Calu3 (cell line): ENCODE measurements at regions not wholly inside any gene's neighbourhood (a gene's known extent, or its start where the extent isn't known, plus 50 kb on each side); places are given as distances from the start of the nearest gene placed in this dataset.

Experiments
- BruUV-seq: library from RNA; stranded (reverse); fragments of 400-500 nt; replicated peaks from 2 replicates; lab custom pipeline; 2021; lab: Mats Ljungman, UMichigan
- CTCF ChIA-PET: fragments of 300-600 bp; sonication (Branson Sonifier 250); formaldehyde crosslinking; loops from one replicate; lab custom pipeline; 2022; ENCODE audit warnings: antibody characterized with exemption; lab: Charles Lee
- DNase-seq: peaks from one replicate; pipeline ENCODE4 v3.0.0; 2022
- H3K27ac Mint-ChIP-seq: one replicate; pipeline ENCODE4 v1.8.0; 2022; ENCODE audit warnings: mixed read lengths; ENCODE audit not compliant: unreplicated experiment
- H3K27me3 Mint-ChIP-seq: one replicate; pipeline ENCODE4 v1.8.0; 2022; ENCODE audit warnings: mixed read lengths; ENCODE audit not compliant: unreplicated experiment
- H3K36me3 Mint-ChIP-seq: one replicate; pipeline ENCODE4 v1.8.0; 2022; ENCODE audit warnings: mild to moderate bottlenecking, moderate library complexity, mixed read lengths; ENCODE audit not compliant: insufficient read depth, unreplicated experiment
- H3K4me1 Mint-ChIP-seq: one replicate; pipeline ENCODE4 v1.8.0; 2022; ENCODE audit warnings: mild to moderate bottlenecking, low read depth, mixed read lengths; ENCODE audit not compliant: unreplicated experiment
- H3K4me3 Mint-ChIP-seq: one replicate; pipeline ENCODE4 v1.8.0; 2022; ENCODE audit warnings: mild to moderate bottlenecking, low read depth, moderate library complexity, mixed read lengths; ENCODE audit not compliant: unreplicated experiment
- H3K9me3 Mint-ChIP-seq: one replicate; pipeline ENCODE4 v1.8.0; 2022; ENCODE audit warnings: low read depth, mixed read lengths; ENCODE audit not compliant: unreplicated experiment
- intact Hi-C: fragments of 100-400 bp; cut with micrococcal nuclease; formaldehyde crosslinking; loops from one replicate; pipeline ENCODE4 v1.10.0; 2022; ENCODE audit not compliant: unreplicated experiment
- TF ChIP-seq, protein P1 (sequence below): fragments of 200-600 bp; IDR thresholded peaks from one replicate; pipeline ENCODE4 v1.8.0; 2022; ENCODE audit warnings: antibody characterized with exemption; ENCODE audit not compliant: unreplicated experiment

DNA sequence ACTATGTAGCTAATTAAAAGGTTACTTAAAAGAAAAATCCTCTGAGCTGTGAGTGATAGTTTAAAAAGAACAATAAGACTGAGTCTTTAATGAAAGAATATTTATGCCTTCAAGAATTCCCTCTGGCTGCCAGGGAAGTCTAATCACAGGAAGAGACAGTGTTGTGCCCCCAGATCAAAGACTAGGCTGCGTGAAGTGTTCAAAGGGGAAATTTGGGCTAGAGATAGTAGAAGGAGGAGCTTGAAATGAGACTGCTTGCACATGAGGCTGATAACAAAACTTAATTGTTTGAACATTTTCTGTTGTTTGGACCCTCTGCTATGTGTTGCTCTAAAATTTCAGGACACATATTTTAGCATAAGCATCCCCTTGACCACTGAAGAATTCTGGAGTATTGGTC, 99.7 kb upstream of the MTNR1B start:
- CTCF ChIA-PET: no interaction called here
- DNase-seq: no peak
- no TSS peak for BruUV-seq
- Mint-ChIP-seq H3K27me3 (no peaks in the 10 kb centered on the region), H3K9me3 (no peaks in the 10 kb centered on the region), H3K4me1 (no peaks in the 10 kb centered on the region), H3K4me3 (no peak overlapping the region), H3K36me3 (no peaks in the 10 kb centered on the region), H3K27ac (no peak overlapping the region)
- intact Hi-C loops: no loop called here
- TF ChIP-seq, protein P1, sequence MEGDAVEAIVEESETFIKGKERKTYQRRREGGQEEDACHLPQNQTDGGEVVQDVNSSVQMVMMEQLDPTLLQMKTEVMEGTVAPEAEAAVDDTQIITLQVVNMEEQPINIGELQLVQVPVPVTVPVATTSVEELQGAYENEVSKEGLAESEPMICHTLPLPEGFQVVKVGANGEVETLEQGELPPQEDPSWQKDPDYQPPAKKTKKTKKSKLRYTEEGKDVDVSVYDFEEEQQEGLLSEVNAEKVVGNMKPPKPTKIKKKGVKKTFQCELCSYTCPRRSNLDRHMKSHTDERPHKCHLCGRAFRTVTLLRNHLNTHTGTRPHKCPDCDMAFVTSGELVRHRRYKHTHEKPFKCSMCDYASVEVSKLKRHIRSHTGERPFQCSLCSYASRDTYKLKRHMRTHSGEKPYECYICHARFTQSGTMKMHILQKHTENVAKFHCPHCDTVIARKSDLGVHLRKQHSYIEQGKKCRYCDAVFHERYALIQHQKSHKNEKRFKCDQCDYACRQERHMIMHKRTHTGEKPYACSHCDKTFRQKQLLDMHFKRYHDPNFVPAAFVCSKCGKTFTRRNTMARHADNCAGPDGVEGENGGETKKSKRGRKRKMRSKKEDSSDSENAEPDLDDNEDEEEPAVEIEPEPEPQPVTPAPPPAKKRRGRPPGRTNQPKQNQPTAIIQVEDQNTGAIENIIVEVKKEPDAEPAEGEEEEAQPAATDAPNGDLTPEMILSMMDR: no peak

DNA sequence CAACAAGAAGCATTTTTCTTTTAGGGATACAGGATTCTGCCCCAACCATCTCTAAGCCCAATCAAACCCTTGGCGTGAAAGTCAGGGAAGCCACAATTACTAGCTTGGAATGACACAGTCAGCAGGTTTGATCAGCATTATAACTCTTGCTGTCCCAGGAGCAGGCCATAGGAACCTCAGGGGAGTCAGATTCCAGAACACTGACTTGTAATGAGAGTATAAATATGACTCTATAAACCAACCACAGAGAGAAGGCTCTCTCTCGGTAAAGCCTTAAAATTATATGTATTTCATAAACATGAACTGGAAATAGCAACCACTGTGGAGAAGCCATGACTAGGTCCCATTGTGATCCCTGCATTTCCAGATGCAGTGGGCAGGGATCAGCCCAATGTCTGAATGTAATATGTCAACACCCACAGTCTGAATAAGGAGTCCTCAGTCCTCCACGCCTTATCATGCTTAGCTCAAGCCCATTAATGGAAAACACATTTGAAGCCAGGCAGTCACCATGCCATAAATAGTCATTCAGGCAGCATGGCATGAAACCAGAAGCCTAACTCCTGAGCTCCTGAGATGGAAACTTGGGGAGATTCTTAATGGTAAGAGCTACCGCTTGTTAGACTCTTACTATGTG, 99.1 kb upstream of the MTNR1B start:
- CTCF ChIA-PET: no interaction called here
- Mint-ChIP-seq H3K36me3 (no peaks in the 10 kb centered on the region), H3K4me3 (no peak overlapping the region), H3K4me1 (no peaks in the 10 kb centered on the region), H3K27ac (no peak overlapping the region), H3K9me3 (no peaks in the 10 kb centered on the region), H3K27me3 (no peaks in the 10 kb centered on the region)
- no peak for DNase-seq
- intact Hi-C loops: no loop called here
- no TSS peak for BruUV-seq
- TF ChIP-seq, protein P1: no peak

DNA sequence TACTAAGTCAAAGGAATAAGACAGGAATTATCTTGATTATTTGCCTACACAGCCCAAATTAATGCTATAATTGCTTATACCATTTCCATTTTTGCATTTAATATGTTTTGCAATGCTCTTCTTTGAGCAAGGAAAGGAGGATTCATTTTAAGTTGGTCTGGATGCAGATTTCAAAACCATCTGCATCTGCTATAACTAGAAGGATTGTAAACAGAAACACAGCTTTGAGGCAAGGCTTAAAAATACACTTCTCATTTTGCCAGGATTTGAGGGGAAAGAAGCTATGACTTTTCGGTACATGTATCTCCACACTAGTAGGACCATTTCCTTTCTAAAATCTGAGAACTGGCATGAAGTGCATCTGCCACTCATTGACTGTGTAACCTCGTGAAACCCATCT, 95.9 kb upstream of the MTNR1B start:
- intact Hi-C loops: no loop called here
- BruUV-seq: no TSS peak
- Mint-ChIP-seq H3K4me1 (no peaks in the 10 kb centered on the region), H3K4me3 (no peak overlapping the region), H3K27ac (no peak overlapping the region), H3K36me3 (no peaks in the 10 kb centered on the region), H3K9me3 (no peaks in the 10 kb centered on the region), H3K27me3 (no peaks in the 10 kb centered on the region)
- no peak for DNase-seq
- TF ChIP-seq, protein P1: no peak
- CTCF ChIA-PET: no interaction called here

DNA sequence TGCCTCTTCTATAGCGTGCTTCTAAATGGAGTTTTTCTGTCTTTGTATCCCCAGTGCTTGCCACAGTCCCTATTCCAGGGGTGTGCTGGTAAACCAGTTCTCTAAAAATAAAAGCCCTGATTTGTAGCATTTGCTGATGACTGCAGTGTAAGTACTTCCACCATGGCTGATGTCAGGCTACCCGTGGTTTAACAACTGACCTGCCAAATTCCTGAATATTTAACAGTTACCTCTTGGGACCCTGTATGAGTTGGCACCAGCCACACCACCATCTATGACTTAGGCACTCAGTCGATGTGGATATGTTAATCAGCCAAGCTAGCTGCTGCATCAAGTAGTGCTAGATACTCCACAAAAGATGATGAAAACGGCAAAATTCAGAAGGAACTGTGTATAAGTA, 94.0 kb upstream of the MTNR1B start:
- intact Hi-C loops: no loop called here
- Mint-ChIP-seq H3K9me3 (no peaks in the 10 kb centered on the region), H3K27ac (no peak overlapping the region), H3K4me3 (no peak overlapping the region), H3K27me3 (no peaks in the 10 kb centered on the region), H3K4me1 (no peaks in the 10 kb centered on the region), H3K36me3 (no peaks in the 10 kb centered on the region)
- CTCF ChIA-PET: no interaction called here
- BruUV-seq: no TSS peak
- TF ChIP-seq, protein P1: no peak
- no peak for DNase-seq
